Chondrocyte (in vitro differentiated cells): ENCODE measurements at regions not wholly inside any gene's neighbourhood (a gene's known extent, or its start where the extent isn't known, plus 50 kb on each side); places are given as distances from the start of the nearest gene placed in this dataset.

Experiments used
- DNase-seq: peaks from one replicate; pipeline ENCODE4 v3.0.0; 2021; ENCODE audit warnings: mixed read lengths, low spot score
- H3K27ac Mint-ChIP-seq: one replicate; pipeline ENCODE4 v1.8.0; 2021; ENCODE audit warnings: mild to moderate bottlenecking, moderate library complexity, mixed read lengths; ENCODE audit not compliant: unreplicated experiment
- H3K27me3 Mint-ChIP-seq: 2 replicates; pipeline ENCODE4 v1.8.0; 2021; ENCODE audit warnings: low read depth, mixed read lengths
- H3K36me3 Mint-ChIP-seq: 2 replicates; pipeline ENCODE4 v1.8.0; 2021; ENCODE audit warnings: low read depth, mixed read lengths
- H3K4me1 Mint-ChIP-seq: 2 replicates; pipeline ENCODE4 v1.8.0; 2021; ENCODE audit warnings: low read depth, mild to moderate bottlenecking, mixed read lengths
- H3K4me3 Mint-ChIP-seq: one replicate; pipeline ENCODE4 v1.8.0; 2021; ENCODE audit warnings: mild to moderate bottlenecking, moderate library complexity, mixed read lengths; ENCODE audit not compliant: unreplicated experiment
- H3K9me3 Mint-ChIP-seq: 2 replicates; pipeline ENCODE4 v1.8.0; 2021; ENCODE audit warnings: low read depth, mixed read lengths
- TF ChIP-seq, protein P1 (sequence below): fragments of 200-600 bp; sonication (generic); IDR thresholded peaks from 2 replicates; pipeline ENCODE4 v1.5.0; 2021; ENCODE audit warnings: antibody characterized with exemption, mild to moderate bottlenecking, moderate library complexity

GRCh38 chr4:189834616-189835015, 106.1 kb upstream of the FRG1 start:
- Mint-ChIP-seq H3K9me3 (peaks cover 15% of the 10 kb centered on the region), H3K4me3 (no peak overlapping the region), H3K36me3 (no peaks in the 10 kb centered on the region), H3K4me1 (no peaks in the 10 kb centered on the region), H3K27ac (no peak overlapping the region), H3K27me3 (no peaks in the 10 kb centered on the region)
- TF ChIP-seq, protein P1, sequence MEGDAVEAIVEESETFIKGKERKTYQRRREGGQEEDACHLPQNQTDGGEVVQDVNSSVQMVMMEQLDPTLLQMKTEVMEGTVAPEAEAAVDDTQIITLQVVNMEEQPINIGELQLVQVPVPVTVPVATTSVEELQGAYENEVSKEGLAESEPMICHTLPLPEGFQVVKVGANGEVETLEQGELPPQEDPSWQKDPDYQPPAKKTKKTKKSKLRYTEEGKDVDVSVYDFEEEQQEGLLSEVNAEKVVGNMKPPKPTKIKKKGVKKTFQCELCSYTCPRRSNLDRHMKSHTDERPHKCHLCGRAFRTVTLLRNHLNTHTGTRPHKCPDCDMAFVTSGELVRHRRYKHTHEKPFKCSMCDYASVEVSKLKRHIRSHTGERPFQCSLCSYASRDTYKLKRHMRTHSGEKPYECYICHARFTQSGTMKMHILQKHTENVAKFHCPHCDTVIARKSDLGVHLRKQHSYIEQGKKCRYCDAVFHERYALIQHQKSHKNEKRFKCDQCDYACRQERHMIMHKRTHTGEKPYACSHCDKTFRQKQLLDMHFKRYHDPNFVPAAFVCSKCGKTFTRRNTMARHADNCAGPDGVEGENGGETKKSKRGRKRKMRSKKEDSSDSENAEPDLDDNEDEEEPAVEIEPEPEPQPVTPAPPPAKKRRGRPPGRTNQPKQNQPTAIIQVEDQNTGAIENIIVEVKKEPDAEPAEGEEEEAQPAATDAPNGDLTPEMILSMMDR: no peak
- DNase-seq: no peak

DNA sequence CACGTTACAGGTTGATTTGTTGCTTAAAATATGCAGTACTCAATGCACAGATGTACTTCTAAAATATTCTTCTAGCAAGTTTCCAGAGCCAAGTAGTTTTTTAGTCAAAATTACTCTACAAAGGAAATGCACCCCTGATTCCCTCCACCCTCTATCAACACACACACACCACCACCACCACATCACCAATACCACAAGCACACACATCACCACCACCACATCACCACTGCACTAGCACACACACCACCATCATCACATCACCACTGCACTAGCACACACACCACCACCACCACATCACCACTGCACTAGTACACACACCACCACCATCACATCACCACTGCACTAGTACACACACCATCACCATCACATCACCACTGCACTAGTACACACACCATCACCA, 105.2 kb upstream of the FRG1 start:
- H3K27me3 Mint-ChIP-seq: no peaks in the 10 kb centered on the region
- peaks cover 20% of the 10 kb centered on the region for H3K9me3 Mint-ChIP-seq
- H3K4me3 Mint-ChIP-seq: no peak overlapping the region
- no peak for DNase-seq
- TF ChIP-seq, protein P1: no peak
- H3K4me1 Mint-ChIP-seq: no peaks in the 10 kb centered on the region
- H3K27ac Mint-ChIP-seq: no peak overlapping the region
- H3K36me3 Mint-ChIP-seq: no peaks in the 10 kb centered on the region

GRCh38 chr4:189837471-189837870, 103.2 kb upstream of the FRG1 start:
- H3K4me1 Mint-ChIP-seq: no peaks in the 10 kb centered on the region
- H3K27ac Mint-ChIP-seq: no peak overlapping the region
- H3K9me3 Mint-ChIP-seq: peaks cover 26% of the 10 kb centered on the region
- TF ChIP-seq, protein P1: no peak
- no peak for DNase-seq
- no peaks in the 10 kb centered on the region for H3K27me3 Mint-ChIP-seq
- no peak overlapping the region for H3K4me3 Mint-ChIP-seq
- peaks cover 1% of the 10 kb centered on the region for H3K36me3 Mint-ChIP-seq

DNA sequence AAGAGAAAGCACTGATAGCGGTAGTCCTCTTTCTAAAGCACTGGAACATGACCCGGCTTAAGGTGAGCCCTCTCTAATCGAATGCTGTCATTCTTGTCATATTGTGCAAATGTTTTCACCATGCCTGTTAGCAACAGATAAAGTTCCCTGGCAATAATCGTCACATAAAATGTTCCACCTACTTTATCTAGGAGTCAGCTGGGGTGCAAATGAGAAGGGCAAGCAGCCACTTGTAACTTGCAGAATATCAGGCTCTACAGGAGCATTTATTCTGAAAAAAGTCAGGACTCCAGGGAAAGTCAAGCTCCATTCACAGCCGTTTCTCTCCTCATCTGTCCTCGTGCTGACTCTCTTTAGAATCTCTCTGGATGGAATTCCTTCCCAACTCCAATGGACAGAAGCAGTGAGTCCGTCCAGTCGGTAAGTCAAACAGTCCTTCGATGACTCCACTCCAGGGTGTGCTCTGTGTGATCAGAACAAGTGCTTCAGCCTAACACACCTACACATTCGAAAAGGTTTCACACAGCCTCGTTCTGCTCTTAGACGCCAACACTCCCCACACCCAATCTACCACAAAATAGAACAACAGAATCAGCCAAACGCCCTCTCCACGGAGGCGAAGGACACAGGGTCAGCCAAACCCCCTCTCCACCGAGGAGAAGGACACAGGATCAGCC, 101.7 kb upstream of the FRG1 start:
- no peak for DNase-seq
- Mint-ChIP-seq H3K4me3 (no peak overlapping the region), H3K27me3 (no peaks in the 10 kb centered on the region), H3K36me3 (peaks cover 1% of the 10 kb centered on the region), H3K27ac (no peak overlapping the region), H3K9me3 (peaks cover 17% of the 10 kb centered on the region), H3K4me1 (no peaks in the 10 kb centered on the region)
- TF ChIP-seq, protein P1: no peak

- Mint-ChIP-seq H3K27me3 (no peaks in the 10 kb centered on the region), H3K9me3 (peaks cover 17% of the 10 kb centered on the region), H3K4me1 (no peaks in the 10 kb centered on the region), H3K27ac (no peak overlapping the region), H3K4me3 (no peak overlapping the region), H3K36me3 (peaks cover 1% of the 10 kb centered on the region)
- TF ChIP-seq, protein P1: no peak
- no peak for DNase-seq
Observed at GRCh38 chr4:189840356-189840755, 100.3 kb upstream of the FRG1 start.
